A673 (cell line): ENCODE measurements at regions not wholly inside any gene's neighbourhood (a gene's known extent, or its start where the extent isn't known, plus 50 kb on each side); places are given as distances from the start of the nearest gene placed in this dataset.

Experiments
- EZH2 ChIP-seq: fragments of 200-600 bp; sonication (generic); IDR thresholded peaks from 2 replicates; pipeline ENCODE4 v1.6.1; 2017; ENCODE audit warnings: borderline replicate concordance, low read depth, mild to moderate bottlenecking, mixed read lengths, antibody characterized with exemption, low read length; ENCODE audit not compliant: poor library complexity, severe bottlenecking
- TF ChIP-seq, protein P1 (sequence below): fragments of 300-800, 200-600 bp; sonication (generic); conservative IDR thresholded peaks from 2 replicates; pipeline ENCODE4 v1.5.1; 2017; ENCODE audit warnings: low read depth, mild to moderate bottlenecking, antibody characterized with exemption, low read length, moderate library complexity, mixed read lengths

- TF ChIP-seq, protein P1, sequence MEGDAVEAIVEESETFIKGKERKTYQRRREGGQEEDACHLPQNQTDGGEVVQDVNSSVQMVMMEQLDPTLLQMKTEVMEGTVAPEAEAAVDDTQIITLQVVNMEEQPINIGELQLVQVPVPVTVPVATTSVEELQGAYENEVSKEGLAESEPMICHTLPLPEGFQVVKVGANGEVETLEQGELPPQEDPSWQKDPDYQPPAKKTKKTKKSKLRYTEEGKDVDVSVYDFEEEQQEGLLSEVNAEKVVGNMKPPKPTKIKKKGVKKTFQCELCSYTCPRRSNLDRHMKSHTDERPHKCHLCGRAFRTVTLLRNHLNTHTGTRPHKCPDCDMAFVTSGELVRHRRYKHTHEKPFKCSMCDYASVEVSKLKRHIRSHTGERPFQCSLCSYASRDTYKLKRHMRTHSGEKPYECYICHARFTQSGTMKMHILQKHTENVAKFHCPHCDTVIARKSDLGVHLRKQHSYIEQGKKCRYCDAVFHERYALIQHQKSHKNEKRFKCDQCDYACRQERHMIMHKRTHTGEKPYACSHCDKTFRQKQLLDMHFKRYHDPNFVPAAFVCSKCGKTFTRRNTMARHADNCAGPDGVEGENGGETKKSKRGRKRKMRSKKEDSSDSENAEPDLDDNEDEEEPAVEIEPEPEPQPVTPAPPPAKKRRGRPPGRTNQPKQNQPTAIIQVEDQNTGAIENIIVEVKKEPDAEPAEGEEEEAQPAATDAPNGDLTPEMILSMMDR: no peak
- no peak for TF ChIP-seq EZH2
These were observed 87.2 kb upstream of the SLC4A7 start for GRCh38 chr3:27571345-27571744.
